SK-N-SH treated with all-trans-retinoic acid at 6 μM for 48 hours (cell line): ENCODE measurements at regions not wholly inside any gene's neighbourhood (a gene's known extent, or its start where the extent isn't known, plus 50 kb on each side); places are given as distances from the start of the nearest gene placed in this dataset.

Experiments
- ATAC-seq: fragments of 200-7000 bp; cut with Tn5 transposase; 3 replicates; pipeline ENCODE4 v1.9.1; 2020; ENCODE audit warnings: mild to moderate bottlenecking, moderate library complexity
- ARNTL ChIP-seq: fragments of 450-650 bp; formaldehyde crosslinking; IDR thresholded peaks from 2 replicates; pipeline ENCODE4 v1.5.0; 2020; ENCODE audit warnings: low read depth, mild to moderate bottlenecking, moderate library complexity, borderline replicate concordance
- BACH2 ChIP-seq: fragments of 250-450 bp; sonication (Bioruptor Pico); IDR thresholded peaks from 2 replicates; pipeline ENCODE4 v1.9.0; 2021; ENCODE audit warnings: mild to moderate bottlenecking, borderline replicate concordance
- CREB5 ChIP-seq: fragments of 250-450 bp; sonication (Bioruptor Pico); IDR thresholded peaks from 2 replicates; pipeline ENCODE4 v1.5.1; 2020; ENCODE audit warnings: low read depth, mild to moderate bottlenecking, moderate library complexity
- CSDC2 ChIP-seq: fragments of 250-450 bp; sonication (Bioruptor Pico); IDR thresholded peaks from 2 replicates; pipeline ENCODE4 v1.5.0; 2020; ENCODE audit warnings: mild to moderate bottlenecking, moderate library complexity
- CSRNP3 ChIP-seq: fragments of 250-450 bp; sonication (Bioruptor Pico); IDR thresholded peaks from 2 replicates; pipeline ENCODE4 v1.5.1; 2021; ENCODE audit warnings: mild to moderate bottlenecking, moderate library complexity
- ESRRG ChIP-seq: fragments of 250-450 bp; sonication (Bioruptor Pico); IDR thresholded peaks from 2 replicates; pipeline ENCODE4 v1.6.1; 2021; ENCODE audit warnings: mild to moderate bottlenecking
- GLIS3 ChIP-seq: fragments of 250-450 bp; sonication (Bioruptor Pico); IDR thresholded peaks from 2 replicates; pipeline ENCODE4 v1.5.0; 2020; ENCODE audit warnings: mild to moderate bottlenecking, moderate library complexity
- ISL1 ChIP-seq: fragments of 250-450 bp; sonication (Bioruptor Pico); IDR thresholded peaks from 2 replicates; pipeline ENCODE4 v2.1.2; 2022; ENCODE audit warnings: mild to moderate bottlenecking, moderate library complexity
- OSR1 ChIP-seq: fragments of 250-450 bp; sonication (Bioruptor Pico); IDR thresholded peaks from 2 replicates; pipeline ENCODE4 v1.8.0; 2022; ENCODE audit warnings: moderate library complexity, mild to moderate bottlenecking, inconsistent platforms
- PATZ1 ChIP-seq: fragments of 250-450 bp; sonication (Bioruptor Pico); IDR thresholded peaks from 2 replicates; pipeline ENCODE4 v1.8.0; 2020; ENCODE audit warnings: mild to moderate bottlenecking, moderate library complexity, borderline replicate concordance
- RARB ChIP-seq: fragments of 250-450 bp; sonication (Bioruptor Pico); IDR thresholded peaks from 2 replicates; pipeline ENCODE4 v1.8.0; 2021; ENCODE audit warnings: mild to moderate bottlenecking, moderate library complexity
- SNAI2 ChIP-seq: fragments of 250-450 bp; sonication (Bioruptor Pico); IDR thresholded peaks from 2 replicates; pipeline ENCODE4 v1.5.0; 2020; ENCODE audit warnings: mild to moderate bottlenecking, moderate library complexity
- TCF4 ChIP-seq: fragments of 250-450 bp; sonication (Bioruptor Pico); IDR thresholded peaks from 2 replicates; pipeline ENCODE4 v1.8.0; 2021; ENCODE audit warnings: mild to moderate bottlenecking, moderate library complexity, borderline replicate concordance
- TOX ChIP-seq: fragments of 250-450 bp; sonication (Bioruptor Pico); IDR thresholded peaks from 2 replicates; pipeline ENCODE4 v1.8.0; 2021; ENCODE audit warnings: mild to moderate bottlenecking, moderate library complexity, borderline replicate concordance
- TSHZ2 ChIP-seq: fragments of 250-450 bp; sonication (Bioruptor Pico); IDR thresholded peaks from 2 replicates; pipeline ENCODE4 v1.5.0; 2020; ENCODE audit warnings: mild to moderate bottlenecking, moderate library complexity
- ZC3H10 ChIP-seq: fragments of 250-450 bp; sonication (Bioruptor Pico); IDR thresholded peaks from 2 replicates; pipeline ENCODE4 v1.5.1; 2021; ENCODE audit warnings: mild to moderate bottlenecking, moderate library complexity
- ZFP3 ChIP-seq: fragments of 250-450 bp; sonication (Bioruptor Pico); IDR thresholded peaks from 2 replicates; pipeline ENCODE4 v1.5.0; 2020; ENCODE audit warnings: mild to moderate bottlenecking, moderate library complexity
- ZFP30 ChIP-seq: fragments of 450-650 bp; formaldehyde crosslinking; IDR thresholded peaks from 2 replicates; pipeline ENCODE4 v1.5.0; 2022; ENCODE audit warnings: mild to moderate bottlenecking, moderate library complexity
- ZNF565 ChIP-seq: fragments of 450-650 bp; formaldehyde crosslinking; conservative IDR thresholded peaks from 2 replicates; pipeline ENCODE4 v1.5.0; 2020; ENCODE audit warnings: low read depth, mild to moderate bottlenecking, moderate library complexity
- ZNF70 ChIP-seq: fragments of 450-650 bp; formaldehyde crosslinking; IDR thresholded peaks from 2 replicates; pipeline ENCODE4 v1.5.0; 2020; ENCODE audit warnings: mild to moderate bottlenecking, moderate library complexity
- ZNF8 ChIP-seq: fragments of 450-650 bp; formaldehyde crosslinking; IDR thresholded peaks from 2 replicates; pipeline ENCODE4 v1.5.0; 2020; ENCODE audit warnings: mild to moderate bottlenecking, moderate library complexity

GRCh38 chr11:92524542-92524941, 299.9 kb downstream of the FAT3 start (continued):
- no peak for TF ChIP-seq CSRNP3 (CRISPR knock-in tag)
- no peak for TF ChIP-seq ESRRG (CRISPR knock-in tag)
- no peak for TF ChIP-seq TCF4 (CRISPR knock-in tag)
- no peak for TF ChIP-seq SNAI2 (CRISPR knock-in tag)
- no peak for TF ChIP-seq OSR1 (CRISPR knock-in tag)
- no peak for TF ChIP-seq GLIS3
- TF ChIP-seq ZFP3 = no peak
- TF ChIP-seq CSDC2 = no peak

GRCh38 chr11:92527467-92527866, 302.8 kb downstream of the FAT3 start:
- TF ChIP-seq SNAI2 (CRISPR knock-in tag) (no peak), ZNF70 (CRISPR knock-in tag) (no peak), ESRRG (CRISPR knock-in tag) (no peak), RARB (CRISPR knock-in tag) (no peak), PATZ1 (CRISPR knock-in tag) (no peak), CSDC2 (no peak), BACH2 (CRISPR knock-in tag) (no peak), ZC3H10 (CRISPR knock-in tag) (no peak), ARNTL (CRISPR knock-in tag) (no peak), OSR1 (CRISPR knock-in tag) (no peak), ZNF565 (no peak), GLIS3 (no peak), ZFP3 (no peak), CSRNP3 (CRISPR knock-in tag) (no peak), ISL1 (CRISPR knock-in tag) (no peak)
- ATAC-seq = no peak

- TF ChIP-seq ZNF8 (no peak), RARB (CRISPR knock-in tag) (no peak), TOX (CRISPR knock-in tag) (no peak), CSDC2 (no peak), CREB5 (CRISPR knock-in tag) (no peak), ESRRG (CRISPR knock-in tag) (no peak), SNAI2 (CRISPR knock-in tag) (no peak), OSR1 (CRISPR knock-in tag) (no peak), BACH2 (CRISPR knock-in tag) (no peak), ARNTL (CRISPR knock-in tag) (no peak), TSHZ2 (CRISPR knock-in tag) (no peak), GLIS3 (no peak), ZFP3 (no peak), ISL1 (CRISPR knock-in tag) (no peak), CSRNP3 (CRISPR knock-in tag) (no peak), TCF4 (CRISPR knock-in tag) (no peak), ZFP30 (CRISPR knock-in tag) (no peak)
- ATAC-seq = no peak
These were observed 303.4 kb downstream of the FAT3 start for GRCh38 chr11:92528001-92528400.
